H9 (cell line): ENCODE measurements at regions not wholly inside any gene's neighbourhood (a gene's known extent, or its start where the extent isn't known, plus 50 kb on each side); places are given as distances from the start of the nearest gene placed in this dataset.

Source experiments
- DNase-seq: peaks from one replicate; pipeline ENCODE4 v3.0.0-alpha.2; 2017
- H2AFZ ChIP-seq: one replicate; pipeline ENCODE4 v1.6.1; 2013; ENCODE audit warnings: mild to moderate bottlenecking, low read length, control low read depth, moderate library complexity
- H2AK5ac ChIP-seq: 2 replicates; pipeline ENCODE4 v1.6.1; 2013; ENCODE audit warnings: low read length, control low read depth, mixed read lengths; ENCODE audit not compliant: insufficient read length
- H2BK120ac ChIP-seq: one replicate; pipeline ENCODE4 v1.6.1; 2013; ENCODE audit warnings: low read depth, mild to moderate bottlenecking, low read length, control low read depth, inconsistent platforms; ENCODE audit not compliant: poor library complexity, severe bottlenecking
- H2BK12ac ChIP-seq: 2 replicates; pipeline ENCODE4 v1.6.1; 2013; ENCODE audit warnings: low read length, control low read depth, mixed read lengths, low read depth; ENCODE audit not compliant: insufficient read length
- H2BK15ac ChIP-seq: 2 replicates; pipeline ENCODE4 v1.6.1; 2013; ENCODE audit warnings: low read depth, low read length, control low read depth
- H2BK20ac ChIP-seq: one replicate; pipeline ENCODE4 v1.6.1; 2013; ENCODE audit warnings: low read depth, mild to moderate bottlenecking, low read length, control low read depth, inconsistent platforms; ENCODE audit not compliant: poor library complexity, severe bottlenecking
- H2BK5ac ChIP-seq: 2 replicates; pipeline ENCODE4 v1.6.1; 2013; ENCODE audit warnings: low read length, control low read depth, mixed read lengths; ENCODE audit not compliant: insufficient read length
- H3K14ac ChIP-seq: 2 replicates; pipeline ENCODE4 v1.6.1; 2013; ENCODE audit warnings: low read length, control low read depth; ENCODE audit not compliant: insufficient read depth
- H3K18ac ChIP-seq: 2 replicates; pipeline ENCODE4 v1.6.1; 2013; ENCODE audit warnings: low read depth, mild to moderate bottlenecking, mixed read lengths, low read length, control low read depth; ENCODE audit not compliant: insufficient read length
- H3K23ac ChIP-seq: 2 replicates; pipeline ENCODE4 v1.6.1; 2013; ENCODE audit warnings: low read length, control low read depth, mixed read lengths, low read depth; ENCODE audit not compliant: insufficient read length
- H3K23me2 ChIP-seq: 2 replicates; pipeline ENCODE4 v1.6.1; 2013; ENCODE audit warnings: low read depth, mild to moderate bottlenecking, mixed read lengths, low read length, control low read depth; ENCODE audit not compliant: insufficient read length, poor library complexity, severe bottlenecking
- H3K27ac ChIP-seq: 2 replicates; pipeline ENCODE4 v1.5.1; 2013; ENCODE audit warnings: low read length, control low read depth, mixed read lengths, low read depth; ENCODE audit not compliant: insufficient read length
- H3K27me3 ChIP-seq: 2 replicates; pipeline ENCODE4 v1.6.1; 2013; ENCODE audit warnings: low read length, control low read depth, inconsistent platforms; ENCODE audit not compliant: insufficient read depth
- H3K4ac ChIP-seq: 2 replicates; pipeline ENCODE4 v1.6.1; 2013; ENCODE audit warnings: low read depth, mild to moderate bottlenecking, control low read depth, inconsistent platforms, low read length, moderate library complexity
- H3K4me1 ChIP-seq: 2 replicates; pipeline ENCODE4 v1.6.1; 2013; ENCODE audit warnings: low read length, control low read depth, inconsistent platforms; ENCODE audit not compliant: insufficient read depth
- H3K4me2 ChIP-seq: 2 replicates; pipeline ENCODE4 v1.6.1; 2013; ENCODE audit warnings: low read length, control low read depth, mixed read lengths; ENCODE audit not compliant: insufficient read length, insufficient read depth
- H3K56ac ChIP-seq: 2 replicates; pipeline ENCODE4 v1.6.1; 2013; ENCODE audit warnings: low read depth, mild to moderate bottlenecking, mixed read lengths, low read length, control low read depth; ENCODE audit not compliant: insufficient read length
- H3K79me1 ChIP-seq: 2 replicates; pipeline ENCODE4 v1.6.1; 2013; ENCODE audit warnings: low read depth, mild to moderate bottlenecking, moderate library complexity, low read length, control low read depth, inconsistent platforms; ENCODE audit not compliant: insufficient read depth, poor library complexity, severe bottlenecking
- H3K79me2 ChIP-seq: 2 replicates; pipeline ENCODE4 v1.6.1; 2013; ENCODE audit warnings: low read length, control low read depth, inconsistent platforms; ENCODE audit not compliant: insufficient read depth
- H3K9ac ChIP-seq: 2 replicates; pipeline ENCODE4 v1.6.1; 2013; ENCODE audit warnings: low read length, control low read depth, mixed read lengths; ENCODE audit not compliant: insufficient read length; ENCODE audit errors: extremely low read depth
- H3K9me3 ChIP-seq: one replicate; pipeline ENCODE4 v1.6.1; 2013; ENCODE audit warnings: low read depth, low read length, inconsistent platforms; ENCODE audit not compliant: control insufficient read depth
- H3T11ph ChIP-seq: one replicate; pipeline ENCODE4 v1.6.1; 2013; ENCODE audit warnings: mild to moderate bottlenecking, low read length, control low read depth, inconsistent platforms
- H4K20me1 ChIP-seq: one replicate; pipeline ENCODE4 v1.6.1; 2013; ENCODE audit not compliant: control insufficient read depth, insufficient read length, insufficient read depth
- H4K5ac ChIP-seq: 2 replicates; pipeline ENCODE4 v1.6.1; 2013; ENCODE audit warnings: low read depth, mild to moderate bottlenecking, mixed read lengths, low read length, control low read depth; ENCODE audit not compliant: insufficient read length
- H4K8ac ChIP-seq: replicated peaks from 2 replicates; pipeline ENCODE4 v1.6.1; 2013; ENCODE audit warnings: low read length, control low read depth, mixed read lengths, low read depth; ENCODE audit not compliant: insufficient read length
- H4K91ac ChIP-seq: 2 replicates; pipeline ENCODE4 v1.6.1; 2013; ENCODE audit warnings: low read depth, mild to moderate bottlenecking, moderate library complexity, mixed read lengths, low read length, control low read depth; ENCODE audit not compliant: insufficient read length
- H3K27ac Mint-ChIP-seq, 3 experiments: 2 replicates in 2 of 3; 3 replicates in 1 of 3; pipeline ENCODE4 v1.8.0; 2020 to 2021; ENCODE audit warnings: mixed read lengths in 3 of 3, mild to moderate bottlenecking in 1 of 3, moderate library complexity in 1 of 3
- H3K27me3 Mint-ChIP-seq: 2 replicates; pipeline ENCODE4 v1.8.0; 2021; ENCODE audit warnings: low read depth, mild to moderate bottlenecking, moderate library complexity, mixed read lengths
- H3K36me3 Mint-ChIP-seq, 3 experiments: 2 replicates in 2 of 3; 3 replicates in 1 of 3; pipeline ENCODE4 v1.8.0; 2020 to 2021; ENCODE audit warnings: low read depth in 3 of 3, mixed read lengths in 3 of 3; ENCODE audit not compliant: insufficient read depth in 1 of 3
- H3K4me1 Mint-ChIP-seq, 2 experiments: 2 replicates each; pipeline ENCODE4 v1.8.0; 2020; ENCODE audit warnings: mixed read lengths in 2 of 2
- H3K4me3 Mint-ChIP-seq, 2 experiments: 2 replicates in 1 of 2; 3 replicates in 1 of 2; pipeline ENCODE4 v1.8.0; 2020 to 2021; ENCODE audit warnings: mild to moderate bottlenecking in 2 of 2, mixed read lengths in 2 of 2, moderate library complexity in 1 of 2
- H3K9me3 Mint-ChIP-seq, 2 experiments: 2 replicates in 1 of 2; 3 replicates in 1 of 2; pipeline ENCODE4 v1.8.0; 2020; ENCODE audit warnings: mild to moderate bottlenecking in 2 of 2, mixed read lengths in 2 of 2, moderate library complexity in 1 of 2
- CTCF ChIP-seq: fragments of 200-600 bp; sonication (generic); conservative IDR thresholded peaks from 3 replicates; pipeline ENCODE4 v1.8.0; 2021; ENCODE audit warnings: antibody characterized with exemption, mild to moderate bottlenecking
- WGBS: extraction: QIAGEN DNeasy Blood & Tissue Kit; methylation state at CpG from one replicate; pipeline ENCODE4 v1.1.7; 2013; ENCODE audit warnings: missing lambda C conversion rate, low lambda C conversion rate, mixed read lengths; ENCODE audit not compliant: insufficient read length; ENCODE audit errors: extremely low coverage; 5-methylcytosine and 5-hydroxymethylcytosine counted together

- Histone ChIP-seq H3K79me1 (no peaks in the 10 kb centered on the region), H2BK12ac (no peak overlapping the region), H2BK120ac (no peak overlapping the region), H3K56ac (no peak overlapping the region), H4K8ac (no peak overlapping the region), H2AFZ (no peak overlapping the region), H3K4ac (no peak overlapping the region), H4K91ac (no peak overlapping the region), H3T11ph (no peak overlapping the region), H2BK5ac (no peak overlapping the region), H3K79me2 (no peaks in the 10 kb centered on the region), H4K20me1 (no peaks in the 10 kb centered on the region), H4K5ac (no peak overlapping the region), H3K9me3 (no peaks in the 10 kb centered on the region), H2BK20ac (no peak overlapping the region), H3K4me2 (no peak overlapping the region), H3K23me2 (no peaks in the 10 kb centered on the region), H2AK5ac (no peak overlapping the region), H3K27me3 (no peaks in the 10 kb centered on the region), H3K4me1 (no peaks in the 10 kb centered on the region), H3K27ac (no peak overlapping the region), H3K23ac (no peak overlapping the region), H3K18ac (no peak overlapping the region), H2BK15ac (no peak overlapping the region), H3K14ac (no peak overlapping the region), H3K9ac (no peak overlapping the region)
- no peak for DNase-seq
- Mint-ChIP-seq H3K27ac (no peak overlapping the region), H3K4me3 (no peak overlapping the region), H3K9me3 (no peaks in the 10 kb centered on the region), H3K36me3 (no peaks in the 10 kb centered on the region), H3K4me1 (no peaks in the 10 kb centered on the region), H3K27me3 (no peaks in the 10 kb centered on the region)
- WGBS: no CpG with 5 or more reads among the region's 3 CpGs
- TF ChIP-seq CTCF: no peak
These were observed 174.0 kb upstream of the SLC8A1 start for GRCh38 chr2:40625849-40626248.
